ACC112 (cell line): ENCODE measurements at regions not wholly inside any gene's neighbourhood (a gene's known extent, or its start where the extent isn't known, plus 50 kb on each side); places are given as distances from the start of the nearest gene placed in this dataset.

Experiments used
- H2AFZ ChIP-seq: fragments of 200-600 bp; sonication (generic); one replicate; pipeline ENCODE4 v1.6.0; 2017; ENCODE audit warnings: antibody characterized with exemption, low read length; ENCODE audit not compliant: unreplicated experiment
- H3K27ac ChIP-seq: fragments of 200-600 bp; sonication (generic); 2 replicates; pipeline ENCODE4 v1.5.1; 2014; ENCODE audit warnings: low read depth, mild to moderate bottlenecking, antibody characterized with exemption, low read length, moderate library complexity
- H3K27me3 ChIP-seq: fragments of 200-600 bp; sonication (generic); 2 replicates; pipeline ENCODE4 v1.6.1; 2014; ENCODE audit warnings: mild to moderate bottlenecking, antibody characterized with exemption, low read length, moderate library complexity, mixed read lengths; ENCODE audit not compliant: insufficient read depth
- H3K36me3 ChIP-seq: fragments of 200-600 bp; sonication (generic); 2 replicates; pipeline ENCODE4 v1.6.1; 2016; ENCODE audit warnings: mild to moderate bottlenecking, antibody characterized with exemption, low read length, moderate library complexity, mixed read lengths; ENCODE audit not compliant: insufficient read depth
- H3K4me1 ChIP-seq: fragments of 200-600 bp; sonication (generic); one replicate; pipeline ENCODE4 v1.6.1; 2016; ENCODE audit warnings: low read length, mixed read lengths; ENCODE audit not compliant: insufficient read depth, unreplicated experiment, control insufficient read depth
- H3K4me3 ChIP-seq: fragments of 200-600 bp; sonication (generic); 2 replicates; pipeline ENCODE4 v1.5.1; 2014; ENCODE audit warnings: mild to moderate bottlenecking, low read depth, low read length
- H3K79me2 ChIP-seq: fragments of 200-600 bp; sonication (generic); one replicate; pipeline ENCODE4 v1.6.0; 2016; ENCODE audit warnings: low read length; ENCODE audit not compliant: control insufficient read depth, unreplicated experiment, insufficient read depth

DNA sequence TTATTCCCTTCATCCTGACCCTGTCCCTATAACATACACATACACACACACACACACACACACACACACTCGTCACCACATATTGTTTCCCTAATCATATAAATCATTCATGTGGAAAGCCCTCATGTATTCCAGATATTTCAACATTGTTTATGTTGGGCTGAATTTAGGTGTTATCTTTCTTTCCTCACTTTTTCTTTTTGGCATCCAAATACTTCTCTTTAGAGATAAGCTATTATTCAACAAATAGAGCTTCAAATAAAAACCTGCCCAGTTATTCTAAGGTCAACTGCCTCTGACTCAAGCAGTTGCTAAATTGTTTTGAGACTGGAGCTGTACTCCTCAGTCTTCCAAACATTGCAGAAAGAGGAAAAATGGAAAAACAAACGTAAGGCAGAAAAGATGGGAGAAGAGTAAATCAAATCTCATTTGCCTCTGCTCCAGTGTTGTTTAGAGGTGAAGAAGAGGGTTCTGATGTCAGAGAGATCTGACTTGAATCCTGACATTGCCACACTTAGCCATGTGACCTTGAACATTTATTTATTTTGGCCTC, 215.7 kb downstream of the GAS1 start:
- H3K4me1 ChIP-seq: peaks cover 61% of the 10 kb centered on the region
- peak overlapping the region; percentile 2; the same call in 1 of the 2 replicates for H3K4me3 ChIP-seq
- H3K79me2 ChIP-seq: no peaks in the 10 kb centered on the region
- H2AFZ ChIP-seq: no peak overlapping the region
- no peaks in the 10 kb centered on the region for H3K27me3 ChIP-seq
- H3K27ac ChIP-seq: peak overlapping the region; percentile 90
- H3K36me3 ChIP-seq: no peaks in the 10 kb centered on the region

DNA sequence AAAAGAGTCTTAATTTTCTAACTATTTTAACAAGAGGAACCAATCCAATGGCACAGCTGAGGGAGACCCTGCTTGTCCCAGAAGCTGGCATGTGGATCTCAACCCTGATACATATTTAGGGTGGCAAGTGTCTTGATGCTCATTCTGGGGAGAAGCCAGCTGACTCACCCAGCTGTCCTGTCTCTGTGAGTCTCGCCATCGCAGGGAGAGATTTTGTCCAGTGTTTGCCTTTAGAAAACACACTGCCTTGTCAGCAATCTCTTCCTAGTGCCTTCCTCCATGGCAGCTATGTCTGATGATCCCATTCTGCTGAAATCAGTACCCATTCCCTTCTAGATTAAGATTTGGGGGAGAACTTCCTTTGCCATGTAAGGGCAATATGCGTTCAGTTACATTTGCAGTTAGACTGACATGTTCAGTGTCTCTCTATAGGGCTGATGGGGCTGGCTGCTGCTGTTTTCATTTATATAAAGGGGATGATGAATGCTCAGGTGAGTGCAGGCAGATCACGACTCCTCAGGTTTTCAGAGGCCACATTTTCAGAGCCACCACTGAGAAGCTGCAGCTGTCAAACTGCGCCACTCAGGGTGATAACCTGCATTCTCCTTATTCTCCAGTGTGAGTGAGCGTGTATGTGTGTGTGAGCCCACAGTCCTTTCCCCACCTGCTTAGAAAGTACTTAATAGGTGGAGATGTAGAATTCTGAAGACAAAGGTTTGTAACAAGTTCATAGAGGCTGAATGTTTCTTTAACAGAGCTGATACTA, 217.0 kb downstream of the GAS1 start:
- H2AFZ ChIP-seq: no peak overlapping the region
- H3K4me1 ChIP-seq: peaks cover 49% of the 10 kb centered on the region
- H3K79me2 ChIP-seq: no peaks in the 10 kb centered on the region

DNA sequence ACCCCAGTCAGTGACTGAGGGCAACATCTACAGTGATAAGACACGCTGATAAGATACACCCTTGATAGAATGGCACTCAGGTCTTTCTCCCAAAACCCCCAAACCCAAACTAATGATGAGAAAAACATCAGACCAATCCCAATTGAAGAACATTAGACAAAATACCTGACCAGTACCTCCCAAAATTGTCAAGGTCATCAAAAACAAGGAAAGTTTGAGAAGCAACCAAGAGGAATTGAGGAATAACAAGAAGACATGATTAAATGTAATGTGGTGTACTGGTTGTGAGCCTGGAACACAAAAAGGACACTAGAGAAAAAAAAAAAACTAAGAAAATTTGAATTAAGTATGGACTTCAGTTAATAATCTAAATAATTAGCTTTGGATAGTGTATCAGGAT, 222.8 kb downstream of the GAS1 start:
- H3K27me3 ChIP-seq: no peaks in the 10 kb centered on the region
- H3K27ac ChIP-seq: no peak overlapping the region
- no peak overlapping the region for H2AFZ ChIP-seq
- H3K79me2 ChIP-seq: no peaks in the 10 kb centered on the region
- H3K4me3 ChIP-seq: no peak overlapping the region
- no peaks in the 10 kb centered on the region for H3K36me3 ChIP-seq
- peaks cover 27% of the 10 kb centered on the region for H3K4me1 ChIP-seq

More for the DNA sequence above, 217.0 kb downstream of the GAS1 start:
- no peak overlapping the region; the same call in 1 of the 2 replicates for H3K4me3 ChIP-seq
- H3K36me3 ChIP-seq: no peaks in the 10 kb centered on the region
- H3K27me3 ChIP-seq: no peaks in the 10 kb centered on the region
- H3K27ac ChIP-seq: no peak overlapping the region

DNA sequence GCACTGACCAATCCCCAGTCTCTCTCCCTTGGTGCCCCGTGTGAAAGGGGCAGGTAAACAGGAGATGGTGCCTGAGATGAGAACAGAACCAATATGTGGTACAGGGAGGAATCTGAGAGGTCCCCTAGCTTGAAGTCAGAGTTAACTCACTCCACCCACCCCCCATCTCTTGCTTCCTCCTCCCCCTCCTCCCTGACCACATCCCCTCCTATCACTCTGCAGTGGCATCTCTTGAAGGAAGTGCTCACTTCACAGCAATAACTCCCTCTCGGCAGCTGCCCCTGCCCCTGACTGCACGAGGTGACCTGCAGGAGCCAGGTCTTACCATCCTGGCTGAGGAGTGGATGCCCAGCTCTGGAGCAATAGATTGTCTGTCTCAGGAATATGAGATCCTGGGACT, 224.0 kb downstream of the GAS1 start:
- Histone ChIP-seq H3K4me1 (peaks cover 27% of the 10 kb centered on the region), H3K4me3 (no peak overlapping the region), H3K27me3 (no peaks in the 10 kb centered on the region), H3K36me3 (no peaks in the 10 kb centered on the region), H3K79me2 (no peaks in the 10 kb centered on the region), H3K27ac (no peak overlapping the region), H2AFZ (peak overlapping the region; percentile 9)

DNA sequence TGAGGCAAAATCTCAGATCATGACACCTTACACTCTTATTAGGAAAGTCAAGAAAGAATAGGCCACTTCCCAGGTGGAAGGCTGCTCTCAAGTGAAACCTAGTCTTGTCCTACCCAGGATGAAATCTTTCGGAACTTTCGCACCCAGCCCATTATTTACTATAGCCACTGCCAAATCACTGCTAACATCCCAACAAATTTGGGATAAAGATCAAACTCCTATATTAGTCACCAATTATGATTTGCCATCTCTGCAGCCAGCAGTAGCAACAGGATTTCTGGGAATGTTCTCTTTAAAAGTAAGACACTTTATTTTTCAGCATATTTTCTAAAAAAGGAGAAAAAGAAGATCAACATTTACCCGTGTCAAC, 224.6 kb downstream of the GAS1 start:
- Histone ChIP-seq H3K4me1 (peaks cover 27% of the 10 kb centered on the region), H3K27ac (peak overlapping the region; percentile 74), H3K4me3 (0 out of 2 replicates have a peak overlapping the region, but pooled peaks have one; percentile 9), H3K36me3 (no peaks in the 10 kb centered on the region), H3K79me2 (no peaks in the 10 kb centered on the region), H3K27me3 (no peaks in the 10 kb centered on the region), H2AFZ (peak overlapping the region; percentile 9)

DNA sequence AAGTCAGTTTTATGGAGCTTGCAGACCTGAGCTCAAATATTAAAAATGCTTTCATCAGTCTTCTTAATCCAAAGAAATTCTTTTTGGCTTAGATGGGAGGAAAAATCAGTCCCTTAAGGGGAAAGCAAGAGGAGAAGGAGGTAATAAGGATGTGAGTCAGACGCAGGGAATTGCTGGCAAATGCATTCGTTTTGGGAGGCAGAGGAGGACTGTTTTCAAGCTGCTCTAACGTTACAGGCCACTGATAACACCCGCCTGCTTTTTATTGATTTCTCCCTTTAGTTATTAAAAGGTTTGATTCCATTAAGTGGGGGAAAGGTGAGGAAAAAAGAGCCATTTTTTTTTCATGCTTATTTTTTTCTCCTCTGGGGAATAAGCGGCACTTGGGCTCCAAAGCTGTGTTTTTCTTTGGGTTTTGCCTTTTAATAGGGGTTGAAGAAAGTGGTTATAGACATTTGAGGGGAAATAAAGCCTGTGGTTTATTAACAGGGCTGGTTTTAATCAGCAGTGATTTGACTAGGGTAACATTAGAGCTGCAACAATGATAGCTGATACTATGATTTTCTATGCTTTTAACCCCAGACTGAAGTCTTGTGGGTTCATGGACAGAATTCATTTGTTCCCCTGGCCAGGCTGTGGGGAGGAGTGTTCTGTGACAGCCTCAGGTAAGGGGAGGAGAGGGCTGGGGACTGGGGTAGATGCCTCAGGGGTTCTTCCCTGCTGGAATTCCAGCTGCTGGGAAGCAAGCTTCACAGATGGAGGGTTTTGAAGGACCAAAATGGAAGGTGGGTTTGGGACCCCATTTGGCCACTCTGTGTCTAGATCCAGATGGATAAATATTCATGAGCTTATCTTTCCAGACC, 225.2 kb downstream of the GAS1 start:
- Histone ChIP-seq H3K27ac (peak overlapping the region; percentile 74), H3K36me3 (no peaks in the 10 kb centered on the region), H3K4me3 (0 out of 2 replicates have a peak overlapping the region, but pooled peaks have one; percentile 9), H2AFZ (peak overlapping the region; percentile 70), H3K27me3 (no peaks in the 10 kb centered on the region), H3K4me1 (peaks cover 27% of the 10 kb centered on the region), H3K79me2 (no peaks in the 10 kb centered on the region)

DNA sequence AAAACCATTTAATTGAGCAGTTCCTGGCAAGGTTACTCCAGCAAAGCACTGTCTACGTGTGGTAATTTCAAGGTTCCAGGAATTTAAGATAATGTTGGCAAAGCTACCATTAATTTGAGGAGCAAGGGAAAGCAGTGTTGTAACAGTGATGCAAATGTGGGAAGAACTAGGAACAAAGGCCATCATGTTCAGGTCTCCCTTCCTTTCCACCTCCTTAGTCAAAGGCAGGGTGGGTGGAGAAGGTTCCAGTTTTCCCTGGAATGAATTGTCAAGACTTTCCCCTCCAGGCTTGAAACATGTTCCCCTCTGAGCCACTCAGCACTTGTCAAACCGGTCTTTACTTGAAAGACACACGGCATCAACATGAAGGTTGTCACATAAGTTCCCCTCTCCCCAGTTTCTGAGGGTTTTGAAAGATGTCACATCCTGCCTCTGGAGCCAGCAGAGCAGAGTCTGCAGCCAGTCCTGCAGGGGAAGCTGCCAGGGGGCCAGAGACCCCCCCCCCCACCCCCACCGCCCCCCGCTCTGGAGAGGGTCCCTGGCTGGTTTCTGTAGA, 226.0 kb downstream of the GAS1 start:
- Histone ChIP-seq H3K4me1 (peaks cover 27% of the 10 kb centered on the region), H3K4me3 (0 out of 2 replicates have a peak overlapping the region, but pooled peaks have one; percentile 6), H3K36me3 (no peaks in the 10 kb centered on the region), H2AFZ (peak overlapping the region; percentile 39), H3K27me3 (no peaks in the 10 kb centered on the region), H3K27ac (peak overlapping the region; percentile 70), H3K79me2 (no peaks in the 10 kb centered on the region)

DNA sequence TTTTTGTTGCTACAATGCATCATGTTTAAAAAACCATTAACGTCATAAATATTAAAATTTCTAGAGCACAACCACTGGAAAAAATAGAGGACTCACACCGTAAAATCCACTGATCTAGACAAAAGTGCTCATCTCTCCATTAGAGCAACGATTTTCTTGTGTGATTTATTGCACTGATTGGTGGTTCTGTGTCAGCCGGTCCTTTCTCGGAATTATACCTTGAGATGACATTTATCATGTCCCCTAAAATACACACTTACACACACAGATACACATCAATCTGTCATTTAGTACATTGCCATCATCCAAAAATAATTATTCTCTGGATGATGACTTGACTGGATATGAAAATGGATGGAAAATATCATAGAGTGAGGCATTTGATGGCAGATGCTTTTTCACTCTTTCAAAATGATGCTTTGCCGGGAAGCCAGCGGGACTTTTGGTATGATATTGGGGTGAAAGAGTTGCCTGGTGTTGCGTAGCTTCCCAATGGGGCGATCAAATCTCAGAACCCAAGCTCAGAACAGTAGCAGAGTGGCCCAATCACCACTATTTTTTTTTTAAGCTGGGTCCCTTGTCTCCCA, 226.6 kb downstream of the GAS1 start:
- Histone ChIP-seq H3K27ac (peak overlapping the region; percentile 70), H3K36me3 (no peaks in the 10 kb centered on the region), H2AFZ (no peak overlapping the region), H3K4me1 (peaks cover 27% of the 10 kb centered on the region), H3K27me3 (no peaks in the 10 kb centered on the region), H3K4me3 (no peak overlapping the region), H3K79me2 (no peaks in the 10 kb centered on the region)

DNA sequence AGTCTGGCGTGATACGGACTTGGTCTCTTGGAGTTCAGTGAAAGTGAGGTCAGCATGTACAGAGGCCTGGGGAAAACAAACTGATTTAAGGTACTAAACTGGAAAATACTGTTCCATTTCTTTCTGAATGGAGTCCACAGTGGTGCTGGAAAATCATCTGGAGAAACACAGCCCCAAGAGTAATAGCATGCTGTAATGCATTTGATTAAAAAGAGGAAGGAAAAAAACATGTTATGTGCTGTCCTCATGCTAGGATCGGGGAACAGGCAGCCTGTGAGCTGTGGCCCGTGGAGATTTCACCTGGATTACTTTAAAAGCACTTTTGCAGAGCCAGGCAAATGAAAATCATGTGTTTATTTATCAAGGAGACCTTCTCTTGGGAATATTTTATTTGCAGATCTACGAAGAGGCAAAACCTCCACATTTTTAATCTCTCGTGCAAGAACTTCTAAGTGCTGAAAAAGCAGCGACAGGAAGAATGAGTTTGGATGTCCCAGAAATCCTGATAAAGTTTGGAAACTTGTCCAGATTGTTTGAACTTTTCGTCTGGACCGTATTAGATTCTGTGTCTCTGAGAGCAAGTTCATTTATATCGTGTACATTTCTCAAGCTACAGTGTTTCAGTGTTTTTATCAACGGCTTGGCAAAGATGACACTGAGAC, 228.8 kb downstream of the GAS1 start:
- Histone ChIP-seq H3K36me3 (no peaks in the 10 kb centered on the region), H3K27ac (no peak overlapping the region), H3K27me3 (no peaks in the 10 kb centered on the region), H3K4me1 (peaks cover 31% of the 10 kb centered on the region), H3K79me2 (no peaks in the 10 kb centered on the region), H2AFZ (no peak overlapping the region), H3K4me3 (no peak overlapping the region)
